NCI-H226 (cell line): ENCODE measurements at regions not wholly inside any gene's neighbourhood (a gene's known extent, or its start where the extent isn't known, plus 50 kb on each side); places are given as distances from the start of the nearest gene placed in this dataset.
"Not testable (repeated sequence)": the region's sequence is repeated elsewhere in the genome, so short reads cannot be mapped to it uniquely, and the experiment has no call there.

Experiments
- DNase-seq: peaks from one replicate; pipeline ENCODE4 v3.0.0-alpha.2; 2015

- no peak for DNase-seq
Measured at GRCh38 chr4:34323549-34324320, 1920.6 kb downstream of the ARAP2 start.

- DNase-seq, result no peak
Measured at GRCh38 chr4:34328939-34329338, 1915.4 kb downstream of the ARAP2 start.

- not testable (repeated sequence) for DNase-seq
Measured at GRCh38 chr4:34335156-34335555, 1909.2 kb downstream of the ARAP2 start.

- not testable (repeated sequence) for DNase-seq
Measured at GRCh38 chr4:34335556-34335955, 1908.8 kb downstream of the ARAP2 start.

- no peak for DNase-seq
Measured at GRCh38 chr4:34362654-34363053, 1881.7 kb downstream of the ARAP2 start.

GRCh38 chr4:34363842-34364241 lies 1880.5 kb downstream of the ARAP2 start:
- no peak for DNase-seq

- no peak for DNase-seq
Measured at GRCh38 chr4:34365946-34366345, 1878.4 kb downstream of the ARAP2 start.

- DNase-seq, result no peak
Measured at GRCh38 chr4:34371676-34372075, 1872.6 kb downstream of the ARAP2 start.

- no peak for DNase-seq
Measured at GRCh38 chr4:34372815-34373214, 1871.5 kb downstream of the ARAP2 start.

GRCh38 chr4:34373456-34373855 lies 1870.9 kb downstream of the ARAP2 start:
- DNase-seq, result no peak

- DNase-seq, result no peak
Measured at GRCh38 chr4:34412233-34412632, 1832.1 kb downstream of the ARAP2 start.

GRCh38 chr4:34412911-34413310 lies 1831.4 kb downstream of the ARAP2 start:
- DNase-seq, result no peak

- DNase-seq, result no peak
Measured at GRCh38 chr4:34417160-34417559, 1827.2 kb downstream of the ARAP2 start.

GRCh38 chr4:34419871-34420270 lies 1824.4 kb downstream of the ARAP2 start:
- no peak for DNase-seq

GRCh38 chr4:34422472-34423175 lies 1821.7 kb downstream of the ARAP2 start:
- no peak for DNase-seq

- no peak for DNase-seq
Measured at GRCh38 chr4:34432706-34433105, 1811.6 kb downstream of the ARAP2 start.

GRCh38 chr4:34434377-34434776 lies 1809.9 kb downstream of the ARAP2 start:
- not testable (repeated sequence) for DNase-seq

GRCh38 chr4:34464196-34464595 lies 1780.1 kb downstream of the ARAP2 start:
- DNase-seq, result no peak

- no peak for DNase-seq
Measured at GRCh38 chr4:34466411-34466810, 1777.9 kb downstream of the ARAP2 start.

- DNase-seq, result no peak
Measured at GRCh38 chr4:34469516-34469915, 1774.8 kb downstream of the ARAP2 start.

- DNase-seq, result no peak
Measured at GRCh38 chr4:34485252-34485651, 1759.1 kb downstream of the ARAP2 start.

- no peak for DNase-seq
Measured at GRCh38 chr4:34486461-34487363, 1757.6 kb downstream of the ARAP2 start.

GRCh38 chr4:34492414-34492813 lies 1751.9 kb downstream of the ARAP2 start:
- no peak for DNase-seq
